Breast epithelium (tissue), 4 donors: ENCODE measurements at regions not wholly inside any gene's neighbourhood (a gene's known extent, or its start where the extent isn't known, plus 50 kb on each side); places are given as distances from the start of the nearest gene placed in this dataset.

Source experiments
- DNase-seq, 2 donors: peaks; one replicate each; pipeline ENCODE4 v3.0.0-alpha.2; 2019; ENCODE audit warnings: low spot score in 2 of 2
- H3K27ac ChIP-seq, 2 donors: fragments of 200-600 bp; sonication (generic) in 1 of 2; one replicate each; pipeline ENCODE4 v1.5.1; 2016 to 2019; ENCODE audit warnings: mild to moderate bottlenecking in 1 of 2
- H3K27me3 ChIP-seq, 2 donors: fragments of 200-600 bp; sonication (generic) in 1 of 2; one replicate each; pipeline versions ENCODE4 v1.5.1 to v1.6.0; 2017 to 2019; ENCODE audit warnings: control low read depth in 1 of 2, mild to moderate bottlenecking in 1 of 2
- H3K36me3 ChIP-seq: fragments of 200-600 bp; one replicate; pipeline ENCODE4 v1.5.1; 2019
- H3K4me1 ChIP-seq, 2 donors: fragments of 200-600 bp; sonication (generic); one replicate each; pipeline ENCODE4 v1.5.1; 2016 to 2019; ENCODE audit warnings: control low read depth in 1 of 2
- H3K4me3 ChIP-seq, 3 donors: fragments of 200-600 bp; sonication (generic); 1 replicate in 2 of 3; 2 replicates in 1 of 3; pipeline ENCODE4 v1.5.1; 2016 to 2019; ENCODE audit warnings: mild to moderate bottlenecking in 3 of 3, moderate library complexity in 2 of 3
- H3K9me3 ChIP-seq, 2 donors: fragments of 200-600 bp; sonication (generic) in 1 of 2; one replicate each; pipeline ENCODE4 v1.5.1; 2016 to 2019; ENCODE audit warnings: control low read depth in 1 of 2
- POLR2A ChIP-seq: fragments of 450-650 bp; IDR thresholded peaks from one replicate; pipeline ENCODE4 v1.6.1; 2016; ENCODE audit warnings: antibody characterized with exemption, mild to moderate bottlenecking, moderate library complexity
- POLR2AphosphoS5 ChIP-seq, 3 donors: sonication (generic); formaldehyde crosslinking; IDR thresholded peaks; one replicate each; pipeline ENCODE4 v1.6.1; 2017; ENCODE audit warnings: antibody characterized with exemption in 3 of 3
- intact Hi-C: fragments of 100-400 bp; cut with DNase I; formaldehyde crosslinking; loops from one replicate; pipeline ENCODE4 v1.15.1; 2023; ENCODE audit warnings: low total_unique reads
- TF ChIP-seq, protein P1 (sequence below), 3 donors: fragments of 450-650 bp; IDR thresholded peaks; one replicate each; pipeline ENCODE4 v1.5.1; 2016 to 2017; ENCODE audit warnings: antibody characterized with exemption in 3 of 3, mild to moderate bottlenecking in 3 of 3, moderate library complexity in 3 of 3

GRCh38 chr20:54891907-54892306 is 416.5 kb downstream of the DOK5 start:
- no peak for DNase-seq
- Histone ChIP-seq H3K36me3 (no peaks in the 10 kb centered on the region), H3K27me3 (no peaks in the 10 kb centered on the region), H3K9me3 (no peaks in the 10 kb centered on the region), H3K27ac (no peak overlapping the region), H3K4me3 (no peak overlapping the region), H3K4me1 (no peaks in the 10 kb centered on the region)
- TF ChIP-seq POLR2A (no peak), POLR2AphosphoS5 (IDR thresholded peaks at IDR 0.05) (no peak)
- TF ChIP-seq, protein P1, sequence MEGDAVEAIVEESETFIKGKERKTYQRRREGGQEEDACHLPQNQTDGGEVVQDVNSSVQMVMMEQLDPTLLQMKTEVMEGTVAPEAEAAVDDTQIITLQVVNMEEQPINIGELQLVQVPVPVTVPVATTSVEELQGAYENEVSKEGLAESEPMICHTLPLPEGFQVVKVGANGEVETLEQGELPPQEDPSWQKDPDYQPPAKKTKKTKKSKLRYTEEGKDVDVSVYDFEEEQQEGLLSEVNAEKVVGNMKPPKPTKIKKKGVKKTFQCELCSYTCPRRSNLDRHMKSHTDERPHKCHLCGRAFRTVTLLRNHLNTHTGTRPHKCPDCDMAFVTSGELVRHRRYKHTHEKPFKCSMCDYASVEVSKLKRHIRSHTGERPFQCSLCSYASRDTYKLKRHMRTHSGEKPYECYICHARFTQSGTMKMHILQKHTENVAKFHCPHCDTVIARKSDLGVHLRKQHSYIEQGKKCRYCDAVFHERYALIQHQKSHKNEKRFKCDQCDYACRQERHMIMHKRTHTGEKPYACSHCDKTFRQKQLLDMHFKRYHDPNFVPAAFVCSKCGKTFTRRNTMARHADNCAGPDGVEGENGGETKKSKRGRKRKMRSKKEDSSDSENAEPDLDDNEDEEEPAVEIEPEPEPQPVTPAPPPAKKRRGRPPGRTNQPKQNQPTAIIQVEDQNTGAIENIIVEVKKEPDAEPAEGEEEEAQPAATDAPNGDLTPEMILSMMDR (IDR thresholded peaks at IDR 0.05), result no peak
- intact Hi-C loops, result no loop called here

- intact Hi-C loops, result no loop called here
- no peak for DNase-seq
- Histone ChIP-seq H3K9me3 (peaks cover 0 to 10% of the 10 kb centered on the region in 2 donors), H3K27me3 (no peaks in the 10 kb centered on the region), H3K4me1 (no peaks in the 10 kb centered on the region), H3K4me3 (no peak overlapping the region), H3K27ac (no peak overlapping the region), H3K36me3 (no peaks in the 10 kb centered on the region)
- TF ChIP-seq POLR2AphosphoS5 (IDR thresholded peaks at IDR 0.05), result no peak
- TF ChIP-seq, protein P1 (IDR thresholded peaks at IDR 0.05), result no peak
- TF ChIP-seq POLR2A, result no peak
These were observed 404.0 kb downstream of the DOK5 start for GRCh38 chr20:54879393-54879792.

DNA sequence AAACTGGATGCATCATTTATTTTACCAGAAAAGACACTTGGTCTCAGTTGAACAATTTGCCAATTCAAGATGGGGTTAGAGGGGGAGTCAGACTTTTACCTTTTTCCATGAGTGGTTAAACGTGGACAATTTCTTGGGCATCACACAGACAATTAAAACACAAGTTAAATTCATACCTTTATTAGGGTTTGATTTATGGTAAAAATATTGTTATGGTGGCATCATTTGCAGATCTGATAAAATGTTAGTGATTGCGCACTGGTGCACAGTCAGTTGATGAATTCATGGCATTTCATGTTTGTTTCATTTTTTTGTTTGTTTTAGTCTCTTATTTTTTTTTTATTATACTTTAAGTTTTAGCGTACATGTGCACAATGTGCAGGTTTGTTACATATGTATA is 399.9 kb downstream of the DOK5 start:
- DNase-seq, result no peak
- Histone ChIP-seq H3K4me1 (no peaks in the 10 kb centered on the region), H3K27ac (no peak overlapping the region), H3K27me3 (no peaks in the 10 kb centered on the region), H3K9me3 (peaks cover 0 to 6% of the 10 kb centered on the region in 2 donors), H3K36me3 (no peaks in the 10 kb centered on the region), H3K4me3 (no peak overlapping the region)
- TF ChIP-seq POLR2A (no peak), POLR2AphosphoS5 (IDR thresholded peaks at IDR 0.05) (no peak)
- TF ChIP-seq, protein P1 (IDR thresholded peaks at IDR 0.05), result no peak
- intact Hi-C loops, result no loop called here

DNA sequence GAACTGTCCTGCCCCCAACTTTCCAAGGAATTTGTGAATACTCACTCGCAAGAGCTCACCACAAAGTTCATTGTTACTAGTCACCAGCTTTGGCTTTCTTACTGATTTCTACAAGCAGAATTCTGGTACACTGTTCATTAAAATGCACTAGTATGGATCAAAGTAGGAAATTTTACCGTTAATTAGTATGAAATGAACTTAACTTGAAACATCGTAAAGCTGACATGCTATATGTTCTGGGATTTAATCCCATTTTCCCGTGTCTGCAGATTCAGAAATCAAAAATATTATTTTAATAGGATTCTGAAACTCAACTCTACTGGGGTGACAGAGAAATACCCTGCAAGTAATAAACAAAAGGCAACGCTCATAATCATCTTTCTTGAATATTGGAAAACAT is 399.3 kb downstream of the DOK5 start:
- no peaks in the 10 kb centered on the region for H3K27me3 ChIP-seq
- H3K36me3 ChIP-seq, result no peaks in the 10 kb centered on the region
- intact Hi-C loops, result no loop called here
- H3K4me1 ChIP-seq, result no peaks in the 10 kb centered on the region
- TF ChIP-seq, protein P1 (IDR thresholded peaks at IDR 0.05), result no peak
- TF ChIP-seq POLR2AphosphoS5 (IDR thresholded peaks at IDR 0.05) (no peak), POLR2A (no peak)
- no peak overlapping the region for H3K27ac ChIP-seq
- DNase-seq, result no peak
- no peak overlapping the region for H3K4me3 ChIP-seq
- peaks cover 0 to 6% of the 10 kb centered on the region in 2 donors for H3K9me3 ChIP-seq

DNA sequence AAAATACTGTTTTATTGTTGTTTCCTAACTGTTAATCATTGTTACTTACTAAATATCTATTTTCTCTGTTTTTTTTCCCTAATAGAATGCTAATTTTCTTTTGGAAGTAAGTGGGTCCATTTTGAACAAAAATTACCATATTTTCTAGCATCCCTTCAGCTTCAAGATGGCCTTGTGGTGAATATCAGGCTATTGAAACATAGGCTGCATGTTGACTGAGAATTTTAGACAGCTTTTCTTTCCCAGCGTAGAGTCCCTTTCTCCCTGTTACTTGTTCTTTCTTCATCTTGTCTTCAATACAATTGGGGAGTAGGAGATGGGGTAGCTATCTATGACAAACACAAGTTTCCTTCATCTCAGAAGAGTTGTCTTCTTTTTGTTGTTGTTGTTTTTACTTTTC is 397.0 kb downstream of the DOK5 start:
- no peak overlapping the region for H3K27ac ChIP-seq
- no peaks in the 10 kb centered on the region for H3K4me1 ChIP-seq
- no peaks in the 10 kb centered on the region for H3K36me3 ChIP-seq
- H3K27me3 ChIP-seq, result no peaks in the 10 kb centered on the region
- no peak overlapping the region for H3K4me3 ChIP-seq
- no peak for DNase-seq
- intact Hi-C loops, result no loop called here
- peaks cover 0 to 6% of the 10 kb centered on the region in 2 donors for H3K9me3 ChIP-seq
- TF ChIP-seq, protein P1 (IDR thresholded peaks at IDR 0.05), result no peak
- TF ChIP-seq POLR2A (no peak), POLR2AphosphoS5 (IDR thresholded peaks at IDR 0.05) (no peak)
